HG02852 (cell line): ENCODE measurements at regions not wholly inside any gene's neighbourhood (a gene's known extent, or its start where the extent isn't known, plus 50 kb on each side); places are given as distances from the start of the nearest gene placed in this dataset.
"Not testable (repeated sequence)": the region's sequence is repeated elsewhere in the genome, so short reads cannot be mapped to it uniquely, and the experiment has no call there.

Experiments
- ATAC-seq: cut with Tn5 transposase; IDR thresholded peaks from one replicate; pipeline ENCODE4 v1.9.1; 2021; ENCODE audit warnings: mild to moderate bottlenecking, moderate library complexity; ENCODE audit not compliant: unreplicated experiment

GRCh38 chr7:35908331-35909216 lies 107.7 kb downstream of the SEPTIN7 start:
- no peak for ATAC-seq

DNA sequence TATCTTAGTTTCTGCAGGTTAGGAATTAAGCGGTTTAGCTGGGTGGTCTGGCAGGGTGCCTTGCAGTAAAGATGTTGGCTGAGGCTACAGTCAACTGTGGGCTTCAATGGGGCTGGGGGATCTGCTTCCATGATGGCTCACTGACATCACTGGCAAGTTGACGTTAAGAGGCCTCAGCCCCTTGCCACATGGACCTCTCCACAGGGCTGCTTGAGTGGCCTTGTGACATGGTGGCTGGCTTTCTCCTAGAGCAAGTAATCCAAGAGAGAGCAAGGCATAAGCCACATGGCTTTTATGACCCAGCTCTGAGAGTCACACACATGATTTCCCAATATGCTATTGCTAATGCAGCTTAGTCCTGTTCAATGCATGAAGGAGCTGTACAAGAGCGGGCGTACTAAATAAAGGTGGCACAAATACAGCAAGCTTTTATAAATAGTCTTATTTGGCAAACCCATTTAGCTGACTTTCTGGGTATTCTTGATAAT lies 109.1 kb downstream of the SEPTIN7 start:
- ATAC-seq = no peak

DNA sequence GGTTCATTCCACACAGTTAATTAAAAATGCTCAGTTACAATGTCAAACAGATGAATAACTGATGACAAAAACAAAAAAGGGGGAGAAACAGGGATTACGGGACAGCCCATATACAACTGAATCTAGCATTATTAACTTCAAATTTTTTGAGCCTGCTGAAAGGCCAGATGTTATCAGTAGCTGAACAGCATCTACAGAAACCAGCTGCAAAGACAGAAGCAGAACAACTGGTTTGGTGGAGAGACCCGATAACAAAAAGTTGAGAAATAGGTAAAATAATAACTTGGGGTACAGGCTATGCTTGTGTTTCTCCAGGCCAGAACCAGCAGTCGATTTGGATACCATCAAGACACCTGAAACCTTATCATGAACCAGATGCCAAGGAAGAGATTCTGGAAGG lies 109.8 kb downstream of the SEPTIN7 start:
- not testable (repeated sequence) for ATAC-seq

DNA sequence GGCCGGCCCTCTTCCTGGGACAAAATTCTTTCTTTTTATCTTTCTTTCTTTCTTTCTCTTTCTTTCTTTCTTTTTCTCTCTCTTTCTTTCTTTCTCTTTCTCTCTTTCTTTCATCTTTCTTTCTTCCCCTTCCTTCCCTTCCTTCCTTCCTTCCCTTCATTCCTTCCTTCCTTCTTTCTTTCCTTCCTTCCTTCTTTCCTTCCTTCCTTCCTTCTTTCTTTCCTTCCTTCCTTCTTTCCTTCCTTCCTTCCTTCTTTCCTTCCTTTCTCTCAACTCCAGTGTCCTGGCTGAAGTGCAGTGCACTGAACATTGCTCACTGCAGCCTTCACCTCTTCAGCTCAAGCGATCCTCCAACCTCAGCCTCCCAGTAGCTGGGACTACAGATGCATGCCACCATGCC lies 112.5 kb downstream of the SEPTIN7 start:
- ATAC-seq = not testable (repeated sequence)

GRCh38 chr7:35914214-35914613 lies 113.4 kb downstream of the SEPTIN7 start:
- ATAC-seq = not testable (repeated sequence)

DNA sequence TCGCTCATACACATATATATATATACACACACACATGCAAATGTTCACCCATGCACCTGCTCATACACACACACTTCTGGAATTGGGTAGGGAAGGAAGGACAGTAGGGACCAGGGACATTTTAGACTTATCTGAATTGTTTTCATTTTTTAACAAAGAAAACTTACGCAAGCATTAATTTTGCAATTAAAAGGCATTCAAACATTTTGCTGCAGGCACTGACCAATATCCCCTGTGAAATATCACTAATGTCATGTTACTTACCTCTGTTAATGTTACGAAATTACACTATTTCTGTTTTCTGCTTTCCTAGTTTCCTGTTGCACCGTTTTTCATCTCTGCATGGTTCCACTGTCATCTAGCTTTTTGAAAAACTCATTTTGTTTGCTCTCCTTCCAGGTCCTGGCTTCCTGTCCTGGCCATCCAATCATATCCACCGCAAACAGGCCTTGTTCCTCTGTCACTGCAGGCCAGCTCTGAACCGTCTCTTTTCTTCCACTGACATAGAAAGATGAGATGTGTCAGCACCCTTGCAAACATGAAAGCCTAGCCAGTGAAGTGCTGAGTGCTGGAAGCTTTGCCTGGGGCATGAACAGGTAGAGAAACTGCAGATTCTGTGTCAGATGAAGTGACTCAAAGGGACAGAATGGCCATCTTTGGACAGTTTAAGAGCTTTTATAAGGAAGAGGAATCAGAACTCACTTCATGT lies 114.5 kb downstream of the SEPTIN7 start:
- not testable (repeated sequence) for ATAC-seq

DNA sequence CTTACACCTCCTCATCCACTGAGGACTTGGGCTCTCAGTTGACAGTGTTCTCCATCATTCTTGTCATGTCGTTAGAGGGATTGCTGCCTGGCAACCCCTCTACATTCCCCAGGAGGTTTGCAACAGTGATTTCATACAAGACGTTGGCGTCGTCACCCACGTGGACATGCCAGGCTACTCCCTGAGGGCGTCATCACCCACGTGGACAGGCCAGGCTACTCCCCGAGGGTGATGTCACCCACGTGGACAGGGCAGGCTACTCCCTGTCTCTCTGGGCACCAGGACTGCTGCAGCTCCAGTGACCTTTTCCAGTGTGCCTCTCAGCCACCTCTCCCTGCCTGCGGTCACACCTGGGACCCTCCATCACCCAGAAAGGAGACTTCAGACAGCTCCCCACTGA lies 117.4 kb downstream of the SEPTIN7 start:
- ATAC-seq = not testable (repeated sequence)

DNA sequence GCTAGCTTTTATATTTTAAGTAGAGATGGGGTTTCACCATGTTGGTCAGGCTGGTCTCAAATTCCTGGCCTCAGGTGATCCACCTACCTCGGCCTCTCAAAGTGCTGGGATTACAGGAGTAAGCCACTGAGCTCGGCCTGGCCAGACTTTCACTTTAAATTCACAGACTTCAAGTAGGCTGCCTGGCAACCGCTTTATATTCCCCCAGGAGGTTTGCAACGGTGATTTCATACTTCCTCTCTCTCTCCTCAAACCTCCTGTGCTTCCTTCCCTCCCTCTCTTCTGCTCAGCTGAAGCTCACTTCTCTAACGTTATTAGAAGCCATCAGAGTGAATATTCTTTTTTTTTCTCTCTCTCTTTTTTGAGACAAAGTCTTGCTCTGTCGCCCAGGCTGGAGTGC lies 118.8 kb downstream of the SEPTIN7 start:
- ATAC-seq = not testable (repeated sequence)

GRCh38 chr7:35921338-35921737 lies 120.5 kb downstream of the SEPTIN7 start:
- ATAC-seq = not testable (repeated sequence)

DNA sequence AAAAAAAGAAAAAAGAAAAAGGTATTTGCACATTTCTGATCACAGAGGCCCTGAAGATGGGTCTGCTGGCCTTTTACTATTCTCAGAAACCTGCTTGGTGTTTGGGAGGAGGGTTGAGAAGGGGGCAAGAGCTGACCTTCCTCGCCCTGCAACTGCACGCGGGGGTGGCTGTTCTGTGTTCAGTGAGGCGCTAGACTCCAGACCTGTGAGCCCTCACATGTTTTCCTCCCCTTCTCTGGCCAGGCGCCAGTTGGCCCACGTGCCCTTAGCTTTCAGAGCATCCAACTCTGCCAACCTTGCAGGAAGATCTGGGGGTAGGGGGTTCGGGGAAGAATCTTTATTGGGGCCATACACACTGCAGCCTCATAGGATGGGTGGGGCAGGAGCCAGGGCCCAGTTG lies 123.8 kb downstream of the SEPTIN7 start:
- not testable (repeated sequence) for ATAC-seq

- not testable (repeated sequence) for ATAC-seq
These were observed 126.1 kb downstream of the SEPTIN7 start for GRCh38 chr7:35926966-35927365.

DNA sequence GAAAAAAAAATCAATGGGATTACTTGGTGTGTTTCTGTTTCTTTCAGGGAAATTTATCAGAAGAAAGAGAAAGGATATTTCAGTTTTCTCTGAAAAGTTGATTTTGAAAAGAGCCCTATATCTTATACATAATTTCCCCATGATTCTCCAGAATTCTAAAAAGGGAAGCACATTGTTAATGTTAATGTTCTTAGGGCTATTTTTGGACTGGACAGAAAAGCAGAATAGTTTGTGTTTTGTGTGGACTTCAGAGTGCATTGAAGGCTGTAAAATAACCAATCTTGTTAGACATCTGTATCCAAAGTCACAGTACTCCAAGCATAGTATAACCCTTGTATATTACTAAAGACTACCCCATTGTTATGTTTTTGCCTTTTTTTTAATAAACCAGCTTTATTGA lies 130.3 kb downstream of the SEPTIN7 start:
- not testable (repeated sequence) for ATAC-seq

GRCh38 chr7:35931551-35931950 lies 130.7 kb downstream of the SEPTIN7 start:
- not testable (repeated sequence) for ATAC-seq

DNA sequence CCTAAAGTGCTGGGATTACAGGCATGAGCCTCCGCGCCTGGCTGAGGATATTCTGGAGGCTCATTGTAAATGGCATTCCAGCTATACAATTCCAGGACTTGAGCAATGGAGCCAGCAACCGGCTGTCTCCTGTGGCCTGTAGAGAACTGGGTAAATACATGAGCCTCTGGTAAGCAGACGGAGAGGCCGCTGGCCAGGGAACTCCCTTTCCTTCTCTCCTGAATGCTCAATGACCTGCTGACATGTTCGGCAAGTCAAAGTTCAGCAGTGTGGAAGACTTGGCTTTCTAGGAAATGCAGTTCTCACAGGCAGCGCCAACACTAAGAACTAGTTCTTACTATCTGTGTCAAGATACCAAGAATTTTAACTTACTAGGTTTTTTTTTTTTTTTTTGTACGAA lies 139.8 kb downstream of the SEPTIN7 start:
- ATAC-seq = not testable (repeated sequence)

DNA sequence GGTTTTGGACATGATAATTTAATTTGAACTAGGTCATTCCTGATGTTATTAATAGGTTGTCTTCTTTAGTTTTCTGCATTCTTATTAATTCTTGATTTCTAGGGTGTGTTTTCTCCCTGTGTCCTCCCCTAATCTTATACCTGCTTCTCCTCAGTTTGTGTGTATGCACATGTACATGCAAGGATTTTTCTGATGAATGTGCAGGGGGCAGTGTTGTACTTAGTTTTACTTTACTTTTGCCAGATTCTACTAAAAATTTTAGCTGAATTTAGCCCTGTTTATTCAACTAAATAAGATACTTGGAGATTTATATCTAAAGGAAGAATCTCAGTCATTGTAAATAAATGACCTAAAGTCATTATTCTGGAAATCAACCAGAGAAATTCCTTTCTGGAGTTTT lies 144.8 kb downstream of the SEPTIN7 start:
- ATAC-seq = not testable (repeated sequence)

DNA sequence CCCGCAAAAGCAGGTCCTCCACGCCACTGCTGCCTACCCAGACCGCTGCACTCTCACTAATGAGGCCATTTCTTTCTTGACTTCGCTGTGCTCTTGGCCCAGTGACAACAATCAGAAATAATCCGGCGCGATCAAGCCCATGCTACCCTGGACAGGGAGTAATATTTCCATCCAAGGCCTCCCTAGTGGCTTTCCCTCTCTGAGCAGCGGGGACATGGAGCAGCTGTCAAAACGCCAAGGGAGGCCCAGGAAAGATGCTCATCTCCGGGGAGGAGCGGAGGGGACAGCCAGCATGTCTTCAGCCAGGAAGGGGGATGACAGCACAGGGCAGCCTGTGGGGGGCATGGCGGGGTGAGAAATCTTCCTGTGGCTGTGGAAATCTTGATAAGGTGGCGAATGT lies 154.9 kb downstream of the SEPTIN7 start:
- ATAC-seq = not testable (repeated sequence)

GRCh38 chr7:35956988-35957387 lies 156.1 kb downstream of the SEPTIN7 start:
- ATAC-seq = not testable (repeated sequence)

DNA sequence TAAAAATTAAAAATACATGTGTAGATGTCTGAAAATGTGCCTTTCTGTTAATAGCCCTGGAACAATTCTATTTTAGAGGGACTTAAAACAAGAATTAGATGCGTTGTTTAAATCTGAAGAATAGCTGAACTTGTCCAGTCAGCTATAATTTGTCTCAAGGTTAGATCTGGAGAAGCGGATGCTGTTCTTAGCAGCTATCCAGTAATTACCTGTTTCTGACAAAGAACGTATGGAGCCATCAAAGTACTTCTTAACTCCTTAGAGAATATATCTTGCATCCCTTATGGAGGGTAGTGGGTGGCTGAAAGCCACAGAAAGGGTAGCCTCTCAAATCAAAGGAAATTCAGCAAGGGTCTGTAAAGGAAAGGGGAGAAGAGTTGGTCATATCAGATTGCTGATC lies 160.4 kb downstream of the SEPTIN7 start:
- ATAC-seq = not testable (repeated sequence)

DNA sequence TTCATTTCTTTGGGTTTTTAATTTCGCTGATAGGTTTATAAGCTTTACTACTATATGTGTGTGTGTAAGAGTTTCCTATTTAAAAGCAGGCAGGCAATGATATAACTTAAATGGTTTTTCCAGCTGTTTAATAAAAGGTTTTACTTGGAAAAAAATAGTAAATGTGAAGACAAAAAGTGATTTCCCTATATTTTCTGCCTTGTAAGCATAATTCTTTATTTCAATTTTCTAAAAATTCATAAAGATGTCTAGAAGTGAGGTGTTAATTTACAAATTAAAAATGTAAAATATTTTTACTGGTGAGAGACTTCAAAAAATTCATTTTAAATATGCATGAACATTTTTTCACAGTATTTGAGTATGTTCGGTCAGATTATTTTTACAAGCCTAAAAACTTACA lies 161.8 kb downstream of the SEPTIN7 start:
- not testable (repeated sequence) for ATAC-seq

DNA sequence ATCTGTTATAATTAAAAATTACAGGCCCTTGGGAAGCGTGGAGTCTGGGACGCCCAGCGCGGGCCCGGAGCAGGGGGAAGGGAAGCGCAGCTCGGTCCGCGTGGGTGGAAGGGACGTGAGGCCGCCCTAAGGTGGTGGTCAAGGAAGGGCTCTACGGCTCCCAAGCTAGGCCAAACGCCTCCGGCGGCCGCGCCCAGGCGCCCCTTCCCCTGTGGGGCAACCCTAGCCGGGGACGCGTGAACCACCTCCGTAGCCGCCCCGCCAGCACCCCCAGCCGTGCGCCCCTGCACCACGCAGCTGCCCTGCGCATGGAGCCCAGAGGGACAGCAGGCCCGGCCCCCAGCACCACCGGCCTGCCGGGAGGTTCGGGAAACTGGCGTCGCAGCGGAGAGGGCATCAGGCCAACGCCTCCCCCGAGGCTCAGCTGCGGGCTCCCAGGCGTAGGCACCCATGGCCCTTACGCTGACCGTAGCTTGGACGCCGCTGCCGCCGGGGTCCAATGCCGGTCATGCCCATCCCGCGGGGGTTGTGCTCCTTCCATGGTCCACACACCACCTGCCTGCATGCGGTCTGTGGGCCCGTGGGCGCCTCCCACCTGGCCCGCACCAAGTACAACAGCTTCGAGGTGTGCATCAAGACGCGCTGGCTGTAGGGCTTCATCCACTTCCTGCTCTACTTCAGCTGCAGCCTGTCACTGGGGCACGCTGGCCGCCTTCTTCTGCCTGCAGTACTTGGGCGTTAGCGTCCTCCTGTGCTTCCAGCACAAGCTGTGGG lies 166.7 kb downstream of the SEPTIN7 start:
- no peak for ATAC-seq
